GM18511 (cell line): ENCODE measurements at regions not wholly inside any gene's neighbourhood (a gene's known extent, or its start where the extent isn't known, plus 50 kb on each side); places are given as distances from the start of the nearest gene placed in this dataset.

Experiments
- ATAC-seq: cut with Tn5 transposase; IDR thresholded peaks from one replicate; pipeline ENCODE4 v1.9.1; 2021; ENCODE audit warnings: mild to moderate bottlenecking, moderate library complexity; ENCODE audit not compliant: unreplicated experiment

DNA sequence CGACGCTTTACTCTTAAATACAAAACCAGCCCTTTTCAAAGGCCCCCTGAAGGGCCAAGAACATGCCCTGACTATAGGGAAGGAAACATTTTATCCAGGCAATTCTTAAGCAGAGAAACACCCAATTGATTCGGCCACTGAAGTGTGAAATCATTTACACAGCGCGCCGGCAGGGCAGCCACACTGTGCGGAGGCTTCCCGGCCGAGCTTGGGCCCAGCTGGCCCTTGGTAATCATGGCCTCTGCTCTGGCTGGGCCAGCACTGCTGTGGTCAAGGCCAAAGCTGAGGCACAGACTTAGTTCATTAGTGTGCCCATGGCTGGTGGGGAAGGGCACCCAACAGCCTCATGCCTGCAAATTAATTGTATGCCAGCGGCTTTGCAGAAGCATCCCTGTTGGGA is 143.7 kb upstream of the HABP2 start:
- no peak for ATAC-seq

DNA sequence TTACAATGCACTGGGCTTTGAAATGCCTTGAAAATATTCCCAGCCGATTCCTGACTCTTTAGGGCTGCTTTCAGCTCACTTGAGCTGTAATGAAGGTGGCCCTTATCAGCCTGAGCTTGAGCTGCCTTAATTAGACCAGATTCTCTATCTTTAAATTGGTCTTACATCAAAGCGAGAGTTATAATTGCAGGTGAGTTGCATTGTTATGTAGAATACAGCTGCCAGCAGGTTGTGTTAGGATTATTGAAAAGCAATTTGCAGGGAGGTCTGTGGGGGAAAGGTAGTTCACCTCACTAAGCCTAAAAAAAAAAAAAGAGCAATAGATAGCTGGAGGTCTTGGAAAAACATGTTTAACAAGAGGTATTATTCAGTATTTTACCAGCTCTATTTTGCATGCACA is 142.2 kb upstream of the HABP2 start:
- ATAC-seq, result no peak

DNA sequence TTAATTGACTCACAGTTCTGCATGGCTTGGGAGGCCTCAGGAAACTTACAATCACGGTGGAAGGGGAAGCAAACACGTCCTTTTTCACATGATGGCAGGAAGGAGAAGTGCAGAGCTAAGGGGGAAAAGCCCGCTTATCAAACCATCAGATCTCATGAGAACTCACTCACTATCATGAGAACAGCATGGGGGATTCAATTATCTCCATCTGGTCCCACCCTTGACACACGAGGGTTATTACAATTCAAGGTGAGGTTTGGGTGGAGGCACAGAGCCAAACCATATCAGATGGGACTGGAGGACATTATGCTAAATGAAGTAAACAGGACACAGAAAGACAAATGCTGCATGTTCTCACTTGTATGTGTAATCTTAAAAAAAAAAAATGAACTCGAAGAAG is 141.4 kb upstream of the HABP2 start:
- ATAC-seq, result no peak

DNA sequence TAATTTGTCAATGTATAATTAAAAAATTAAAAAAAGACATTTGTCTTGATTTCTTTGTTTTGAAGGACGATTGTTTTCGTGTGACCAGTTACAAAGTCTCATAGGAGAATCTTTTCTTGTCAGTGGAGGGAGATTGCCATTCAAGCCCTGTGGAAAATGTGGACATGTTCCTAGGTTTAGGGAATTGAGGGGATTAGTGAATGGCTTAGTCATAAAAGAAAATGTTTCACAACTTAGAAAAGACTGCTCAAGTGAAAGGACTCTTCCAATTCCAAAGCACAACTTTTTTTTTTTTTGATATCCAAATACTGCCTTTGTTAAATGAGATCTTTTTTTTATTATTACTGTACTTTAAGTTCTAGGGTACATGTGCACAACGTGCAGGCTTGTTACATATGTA is 140.7 kb upstream of the HABP2 start:
- ATAC-seq, result no peak

DNA sequence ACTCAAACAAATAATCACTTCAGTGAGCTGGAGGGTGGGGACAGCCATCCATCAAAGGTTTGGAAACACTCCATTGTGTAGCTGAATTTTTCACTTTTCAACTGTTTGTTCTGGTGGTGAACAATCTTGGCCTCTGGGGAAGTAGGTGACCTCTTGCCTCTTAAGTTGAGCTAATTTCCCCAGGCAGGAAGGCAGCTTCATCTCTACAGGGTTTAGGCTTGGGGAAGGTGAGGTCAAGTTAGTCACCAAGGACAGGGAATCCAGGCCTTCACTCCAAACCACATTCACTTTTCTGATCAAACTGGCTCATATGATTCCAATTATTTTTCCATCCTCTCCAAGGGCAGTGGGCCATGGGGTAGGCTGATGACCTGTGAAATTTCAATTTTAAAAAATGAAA is 138.3 kb upstream of the HABP2 start:
- ATAC-seq, result no peak

DNA sequence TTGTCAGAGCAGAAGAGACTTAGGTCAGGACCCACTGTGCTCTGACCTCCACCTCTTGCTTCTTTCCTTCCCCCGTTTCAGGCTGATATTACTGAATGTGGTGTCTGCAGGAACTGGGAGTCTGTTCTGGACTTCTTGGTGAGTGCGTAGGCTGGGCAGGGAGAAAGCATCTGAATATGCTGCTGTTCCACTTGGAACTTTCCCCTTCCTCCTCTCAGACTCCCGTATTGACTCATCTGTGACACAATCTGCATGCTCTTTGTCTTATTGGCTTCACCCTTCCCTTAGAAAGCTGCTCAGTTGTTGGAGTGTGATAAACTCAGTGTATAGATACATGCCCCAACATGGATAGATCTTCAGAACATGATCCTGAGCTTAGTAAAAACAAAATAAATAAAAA is 137.6 kb upstream of the HABP2 start:
- ATAC-seq, result no peak

DNA sequence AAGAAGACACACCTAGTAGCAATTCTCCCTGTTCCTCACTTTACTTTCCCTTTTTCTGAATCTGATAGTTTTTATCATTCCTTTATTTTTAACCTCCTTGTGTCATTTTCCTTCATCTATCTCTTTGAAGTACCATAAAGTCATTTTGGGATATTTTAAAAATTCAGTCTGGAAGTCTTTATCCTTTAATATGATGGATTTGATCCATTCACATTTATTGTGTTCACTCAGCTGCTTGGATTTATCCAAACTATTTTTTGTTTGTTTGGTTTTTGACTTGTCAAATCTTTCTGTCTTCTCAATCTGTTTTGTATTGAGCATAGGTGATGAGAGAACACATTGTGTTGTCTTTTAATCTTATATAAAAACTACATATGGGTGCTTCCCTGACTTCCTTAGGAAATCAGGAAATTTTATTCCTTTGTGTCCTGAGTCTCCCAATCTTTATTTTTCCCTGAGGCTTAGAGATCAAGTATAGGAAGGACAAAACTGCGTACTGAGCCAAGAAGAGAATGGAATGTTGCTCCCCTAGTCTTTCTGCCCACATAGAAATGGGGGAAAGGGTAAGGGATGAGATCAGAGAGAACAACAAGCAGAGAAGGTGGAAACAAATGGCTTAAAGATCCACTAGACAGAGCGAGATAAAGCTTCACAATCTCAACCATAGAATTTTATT is 132.7 kb upstream of the HABP2 start:
- no peak for ATAC-seq

DNA sequence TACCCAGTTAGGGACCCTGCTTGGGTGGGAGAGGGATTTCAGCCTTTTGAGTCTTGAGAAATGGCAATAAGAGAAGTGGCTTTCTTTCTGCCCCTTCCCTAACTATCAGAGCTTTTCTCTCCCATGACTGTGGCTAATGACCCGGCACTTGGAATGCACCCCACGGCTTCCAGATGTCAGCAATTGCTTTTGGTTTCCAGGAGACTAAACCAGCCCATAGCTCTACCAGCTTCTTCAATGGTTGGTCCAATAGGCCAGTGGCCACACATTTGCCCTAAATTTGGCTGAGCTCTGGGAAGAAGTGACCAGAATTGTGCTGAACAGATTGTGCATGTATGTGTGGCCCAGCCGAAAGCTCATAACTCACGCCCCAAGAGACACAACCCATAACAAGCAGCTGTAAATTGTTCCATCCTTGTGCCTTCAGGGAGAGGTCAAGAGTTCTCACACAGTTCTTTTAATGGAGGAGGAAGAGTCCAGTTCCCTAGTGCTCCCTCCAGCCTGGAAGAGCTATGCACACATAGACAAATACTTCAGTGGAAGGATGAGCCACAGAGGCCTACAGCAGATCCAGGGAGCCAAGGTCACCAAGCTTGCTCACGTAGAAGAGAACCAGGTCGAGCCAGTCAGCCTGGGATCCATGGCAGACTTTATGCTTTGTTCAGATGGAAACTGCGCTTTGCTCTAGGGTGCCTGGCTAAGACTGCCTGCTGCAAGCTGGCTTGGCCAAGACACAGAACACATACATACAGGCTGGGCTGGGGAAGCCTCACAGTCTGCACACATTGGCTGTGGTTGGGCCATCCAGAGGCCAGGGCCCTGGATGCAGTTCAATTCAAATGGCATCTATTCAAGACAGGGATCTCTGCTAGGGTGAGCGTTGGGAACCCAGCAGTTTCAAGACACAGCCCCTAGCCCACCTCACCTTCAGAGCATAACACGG is 131.8 kb upstream of the HABP2 start:
- ATAC-seq, result no peak

DNA sequence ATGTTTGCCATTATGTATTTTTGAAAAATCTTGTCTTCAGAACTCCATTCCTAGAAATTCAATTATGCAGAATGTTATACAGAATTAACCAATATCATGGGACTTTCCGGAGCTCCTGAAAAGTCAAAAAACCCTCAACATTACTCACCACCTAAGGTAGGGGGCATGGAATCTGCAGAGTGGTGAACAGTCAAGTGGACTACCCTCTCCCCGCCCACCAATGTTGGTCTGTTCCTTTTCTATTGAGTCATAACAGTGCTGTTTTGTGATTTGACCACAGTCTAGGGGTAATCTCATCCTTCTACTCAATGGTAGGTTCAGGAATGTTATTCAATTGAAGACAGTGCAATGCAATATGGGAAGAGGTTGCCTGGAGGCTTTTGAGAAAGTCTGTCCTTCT is 130.5 kb upstream of the HABP2 start:
- no peak for ATAC-seq

DNA sequence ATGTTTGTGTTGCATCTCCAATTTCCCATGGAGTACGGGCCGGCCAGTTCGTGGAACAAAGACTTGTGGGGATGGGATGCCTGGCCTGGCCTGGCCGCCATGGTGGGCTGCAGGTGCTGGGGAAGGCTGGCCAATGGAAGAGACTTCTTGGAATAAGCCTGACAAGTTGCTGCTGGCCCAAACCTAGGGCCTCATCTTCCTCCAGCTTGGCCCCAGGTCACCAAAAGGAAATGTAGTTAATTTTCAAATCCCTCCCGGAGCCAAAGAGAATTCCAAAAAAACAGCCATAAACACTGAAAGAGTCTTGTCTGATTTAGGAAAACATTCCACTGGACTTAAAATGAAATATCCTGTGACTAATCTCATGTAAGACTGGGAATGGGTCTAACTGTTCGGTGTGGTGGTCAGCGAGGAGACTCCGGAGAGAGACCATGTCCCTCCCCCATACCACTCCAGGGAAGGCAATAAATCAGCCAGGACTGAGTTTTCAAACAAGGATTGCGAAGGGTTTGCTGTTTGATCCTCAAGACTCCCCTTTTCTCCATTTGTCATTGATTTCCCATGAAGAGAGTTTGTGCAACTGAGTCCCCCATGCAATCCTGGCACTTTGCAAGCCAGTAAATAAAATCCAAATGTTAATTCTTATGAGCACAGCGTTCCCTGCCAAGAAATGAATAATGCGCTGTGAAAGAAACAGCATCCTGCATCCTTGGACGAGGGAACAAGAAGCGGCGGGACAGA is 128.7 kb upstream of the HABP2 start:
- no peak for ATAC-seq

DNA sequence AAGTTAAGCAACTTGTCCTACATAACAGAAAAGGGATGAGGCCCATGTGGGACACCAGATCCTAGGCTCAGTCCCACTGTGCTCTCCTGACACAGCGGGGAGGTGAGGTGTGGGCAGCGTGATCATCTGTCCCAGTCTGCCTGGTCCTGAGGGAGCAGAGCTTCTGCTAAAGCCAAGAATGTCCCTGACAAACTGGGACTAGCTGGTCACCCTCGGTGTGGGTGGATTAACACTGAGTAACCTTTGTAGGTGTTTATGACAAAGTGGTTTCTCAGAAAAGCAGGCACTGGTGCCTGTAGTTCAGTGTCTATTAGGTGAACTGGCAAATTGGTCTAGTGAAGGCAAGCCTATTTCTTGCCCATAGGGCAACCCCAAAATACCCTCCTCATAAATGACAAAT is 127.8 kb upstream of the HABP2 start:
- no peak for ATAC-seq

DNA sequence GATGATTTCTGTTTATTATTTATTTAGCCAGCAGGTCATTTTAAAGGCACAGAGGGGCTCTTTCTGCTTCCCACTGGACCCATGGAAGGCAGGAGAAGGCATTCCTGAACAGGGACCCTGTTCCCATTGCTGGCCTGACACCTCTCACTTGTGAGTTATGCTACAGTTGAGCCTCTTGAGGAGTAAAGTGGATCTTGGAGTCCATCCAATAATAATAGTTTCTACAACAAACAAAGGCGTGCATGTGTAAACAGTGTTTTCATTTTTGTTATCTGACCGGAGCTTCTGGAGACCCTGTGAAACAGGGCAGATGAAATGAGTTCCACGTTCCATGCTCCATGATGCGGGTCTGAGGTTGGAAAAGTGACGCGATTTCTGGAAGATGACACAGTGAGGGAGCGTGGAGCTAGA is 127.3 kb upstream of the HABP2 start:
- no peak for ATAC-seq

DNA sequence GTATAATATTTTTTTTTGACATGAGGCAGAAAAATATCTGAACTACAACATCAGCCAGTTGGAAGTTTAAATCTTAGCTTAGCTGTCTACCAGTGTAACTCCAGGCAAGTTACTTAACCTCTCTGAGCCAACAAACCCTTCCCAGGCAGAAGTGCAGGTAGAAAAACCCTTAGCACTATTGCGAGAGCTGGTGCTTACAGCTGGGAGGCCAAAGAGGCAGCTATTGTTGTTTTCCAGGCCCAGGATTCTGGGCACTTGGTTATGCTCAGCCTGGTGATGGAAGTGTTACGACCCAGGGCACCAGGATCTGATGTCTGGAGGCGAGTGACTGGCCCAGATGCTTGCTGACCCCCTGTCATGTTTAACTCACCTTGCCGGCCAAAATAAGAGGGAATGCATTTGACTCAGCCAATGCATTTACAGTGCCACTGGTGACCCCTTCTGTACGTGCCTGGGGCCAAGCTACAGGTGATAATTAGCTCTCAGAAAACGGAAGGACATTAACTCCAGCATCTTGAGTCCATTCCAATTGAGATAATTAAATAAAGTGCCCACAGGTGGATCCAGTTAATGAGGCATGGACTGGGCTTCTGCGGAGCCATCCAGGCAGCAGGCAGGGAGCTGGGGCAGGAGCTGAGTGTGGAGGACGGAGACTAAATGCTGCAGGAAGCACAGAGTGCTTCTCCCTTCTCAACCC is 126.5 kb upstream of the HABP2 start:
- no peak for ATAC-seq

DNA sequence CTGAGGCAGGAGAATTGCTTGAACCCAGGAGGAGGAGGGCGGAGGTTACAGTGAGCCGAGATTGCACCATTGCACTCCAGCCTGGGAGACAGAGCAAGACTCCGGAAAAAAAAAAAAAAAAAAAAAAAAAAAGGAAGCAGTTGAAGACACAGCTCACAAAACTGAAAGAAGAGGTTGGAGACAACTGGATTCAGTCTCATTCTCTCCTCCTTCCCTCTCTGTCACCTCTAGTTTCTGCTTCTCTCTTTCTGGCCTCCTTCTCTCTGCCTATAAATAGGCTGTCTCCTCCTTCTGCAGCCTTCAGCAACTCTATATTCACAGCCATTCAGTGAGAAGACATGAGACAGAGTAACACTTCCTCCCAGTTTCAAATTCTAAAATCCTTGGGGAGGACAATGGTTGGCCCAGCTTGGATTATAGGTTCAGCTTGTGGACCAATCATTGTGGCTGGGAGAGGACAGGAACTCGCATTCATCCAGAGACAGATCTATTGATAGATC is 125.6 kb upstream of the HABP2 start:
- no peak for ATAC-seq

DNA sequence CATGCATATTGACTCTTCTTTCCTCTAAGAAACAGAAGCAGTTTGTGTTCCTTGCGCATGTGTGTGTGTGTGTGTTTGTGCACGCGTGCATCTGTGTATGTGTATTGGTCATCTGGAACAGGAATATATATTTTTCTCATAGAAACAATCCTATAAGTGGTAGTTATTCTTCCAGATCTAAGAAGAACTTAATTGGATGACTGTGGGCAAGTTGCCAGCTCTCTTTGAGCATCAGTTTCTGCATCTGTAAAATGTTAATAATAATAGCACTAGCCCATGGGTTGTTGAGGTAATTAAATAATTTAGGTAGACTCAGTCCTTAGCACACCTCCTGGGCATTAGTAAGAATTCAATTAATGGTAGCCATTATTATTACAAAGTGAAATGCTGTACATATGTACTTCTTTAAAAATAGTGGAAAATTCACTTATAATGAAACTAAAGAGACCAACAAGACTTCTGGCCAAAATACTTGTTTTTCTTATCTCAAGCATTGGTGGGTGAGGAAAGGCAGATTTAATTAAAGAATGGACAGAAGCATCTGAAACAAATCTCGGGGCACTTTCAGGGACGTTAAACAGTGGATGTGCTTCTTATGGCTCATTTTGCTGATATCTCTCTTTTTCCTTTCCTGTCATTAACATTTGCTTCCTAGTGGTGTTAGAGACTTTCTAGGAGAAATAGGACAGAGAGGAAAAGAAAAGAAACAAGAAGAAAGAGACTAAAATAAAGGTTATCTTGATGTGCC is 124.9 kb upstream of the HABP2 start:
- no peak for ATAC-seq

DNA sequence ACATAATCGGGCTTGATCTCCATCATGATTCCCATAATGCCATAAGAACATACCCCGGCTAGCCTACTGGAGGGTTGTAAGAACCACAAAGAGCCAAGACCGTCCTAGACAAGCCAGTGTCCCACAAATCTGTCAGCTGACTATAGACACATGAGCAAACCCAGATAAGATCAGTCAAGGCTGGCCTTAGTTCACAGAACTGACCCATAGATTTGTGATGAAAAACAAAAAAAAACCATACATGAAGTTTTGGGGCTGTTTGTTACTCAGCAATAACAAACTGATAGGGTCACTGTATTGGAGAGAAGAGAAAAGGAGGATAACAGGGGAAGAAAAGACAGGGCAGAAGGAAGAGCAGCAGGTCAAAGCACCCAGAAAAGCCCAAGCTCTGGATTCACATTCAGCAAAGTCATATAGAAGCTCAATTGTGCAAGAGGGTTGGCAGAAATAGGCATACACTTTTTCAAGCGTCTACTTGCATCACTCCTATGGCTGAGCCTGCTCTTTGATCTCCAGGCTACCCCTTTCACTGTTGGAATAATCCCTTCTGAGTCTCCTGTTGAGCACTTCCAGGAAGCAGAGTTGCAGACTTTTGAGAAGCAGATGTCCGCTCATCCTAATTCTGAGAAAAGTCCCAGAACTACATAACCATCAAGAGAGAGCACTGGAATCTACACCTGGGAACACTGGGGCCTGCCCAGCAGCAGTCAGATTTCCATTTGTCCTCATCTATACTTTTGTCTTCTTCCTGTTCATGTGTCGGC is 122.0 kb upstream of the HABP2 start:
- no peak for ATAC-seq

DNA sequence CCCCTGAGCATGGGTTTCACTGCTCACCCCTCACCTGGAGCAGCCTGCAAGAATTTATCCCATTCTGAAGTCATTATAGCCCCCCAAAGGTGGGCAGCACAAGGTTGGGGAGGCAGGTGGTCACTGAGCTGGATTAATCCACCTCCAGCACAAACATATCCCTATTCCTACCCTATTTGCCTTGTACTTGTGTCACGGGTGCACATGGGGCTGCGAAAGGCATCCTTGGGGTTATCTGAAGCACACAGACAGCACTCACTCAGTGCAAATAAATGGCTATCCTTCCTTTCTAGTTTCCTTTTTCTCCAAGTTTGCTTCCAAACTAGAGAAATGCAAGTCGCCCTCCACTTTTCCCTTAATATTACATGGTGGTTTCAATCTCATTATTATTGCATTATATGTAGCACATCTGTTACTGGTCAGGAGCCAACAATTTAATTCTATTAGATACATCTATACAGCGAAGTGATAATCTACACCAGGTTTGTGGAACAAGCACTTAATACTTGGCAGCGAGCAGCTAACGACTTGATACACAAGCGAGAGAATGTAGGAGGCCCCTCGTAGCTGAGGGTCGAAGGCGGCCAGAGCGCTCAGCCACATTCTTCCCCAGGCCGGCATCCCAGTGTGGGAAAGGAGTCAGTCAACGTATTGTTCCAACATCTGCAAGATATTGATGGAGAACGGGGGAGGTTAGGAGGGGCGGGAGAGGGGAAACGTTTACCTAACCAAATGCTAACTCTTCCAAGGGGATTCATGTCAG is 121.3 kb upstream of the HABP2 start:
- ATAC-seq, result no peak

DNA sequence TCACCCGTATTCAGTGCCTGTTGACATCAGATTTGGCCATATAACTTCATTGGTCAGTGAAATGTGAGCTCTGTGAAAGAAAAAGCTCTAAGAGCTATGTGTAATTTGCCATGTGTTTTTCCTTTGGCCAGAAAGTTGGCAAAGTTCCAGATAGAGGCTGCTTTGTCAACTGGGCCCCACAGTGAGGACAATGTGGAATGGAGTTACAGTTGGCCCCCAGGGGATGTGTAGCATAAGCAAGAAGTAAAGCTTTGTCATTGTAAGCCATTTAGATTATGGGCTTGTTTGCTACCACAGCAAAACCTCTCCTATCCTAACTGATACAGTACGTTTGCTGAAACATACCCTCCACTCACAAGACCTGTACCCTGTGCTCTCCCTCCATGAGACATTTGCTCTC is 119.1 kb upstream of the HABP2 start:
- ATAC-seq, result no peak

DNA sequence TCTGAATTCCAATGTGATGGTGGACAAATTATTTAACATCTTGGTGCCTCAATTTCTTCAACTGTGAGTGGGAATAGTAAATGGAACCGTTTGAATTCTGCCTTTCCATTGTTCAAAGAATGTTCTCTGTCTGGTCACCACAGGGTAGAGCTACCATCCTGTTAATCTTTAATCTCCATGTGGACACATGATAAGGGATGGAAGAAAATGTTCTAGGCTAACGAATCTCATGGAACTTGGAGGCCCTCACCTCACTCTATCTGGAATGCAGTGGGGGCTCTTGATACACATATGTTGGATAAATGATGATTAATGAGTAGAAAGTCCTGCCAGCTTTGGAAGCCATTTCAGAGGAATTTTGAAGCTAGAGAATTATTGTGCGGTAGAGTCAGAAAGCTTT is 118.5 kb upstream of the HABP2 start:
- no peak for ATAC-seq
